H1 (cell line): ENCODE measurements at regions not wholly inside any gene's neighbourhood (a gene's known extent, or its start where the extent isn't known, plus 50 kb on each side); places are given as distances from the start of the nearest gene placed in this dataset.

Experiments
- CHD2 ChIP-seq: IDR thresholded peaks from 2 replicates; pipeline ENCODE4 v1.6.1; 2012; ENCODE audit warnings: low read length, improper control_type of control experiment
- EP300 ChIP-seq, 2 experiments: IDR thresholded peaks; 1 replicate in 1 of 2; 2 replicates in 1 of 2; pipeline ENCODE4 v1.6.1; 2011 to 2012; ENCODE audit warnings: low read depth in 2 of 2, low read length in 2 of 2, mild to moderate bottlenecking in 2 of 2, borderline replicate concordance in 1 of 2, inconsistent platforms in 1 of 2, moderate library complexity in 1 of 2
- JUND ChIP-seq: IDR thresholded peaks from 2 replicates; pipeline ENCODE4 v1.6.1; 2011; ENCODE audit warnings: mild to moderate bottlenecking, improper control_type of control experiment, low read length
- RXRA ChIP-seq: IDR thresholded peaks from 2 replicates; pipeline ENCODE4 v1.6.1; 2011; ENCODE audit warnings: low read depth, mild to moderate bottlenecking, low read length, moderate library complexity; ENCODE audit not compliant: insufficient read depth
- TCF12 ChIP-seq: IDR thresholded peaks from 2 replicates; pipeline ENCODE4 v1.6.1; 2011; ENCODE audit warnings: low read depth, mild to moderate bottlenecking, low read length
- TEAD4 ChIP-seq: IDR thresholded peaks from 2 replicates; pipeline ENCODE4 v1.6.1; 2012; ENCODE audit warnings: low read depth, low read length, inconsistent platforms, mixed read lengths
- TF ChIP-seq, protein P1 (sequence below): fragments of 300-600 bp; sonication (generic); IDR thresholded peaks from 2 replicates; pipeline ENCODE4 v1.7.1; 2012; ENCODE audit warnings: low read length, moderate library complexity, mild to moderate bottlenecking, inconsistent platforms; ENCODE audit not compliant: insufficient replicate concordance

- no peak for TF ChIP-seq TCF12
- TF ChIP-seq TEAD4: no peak
- TF ChIP-seq JUND: no peak
- TF ChIP-seq, protein P1, sequence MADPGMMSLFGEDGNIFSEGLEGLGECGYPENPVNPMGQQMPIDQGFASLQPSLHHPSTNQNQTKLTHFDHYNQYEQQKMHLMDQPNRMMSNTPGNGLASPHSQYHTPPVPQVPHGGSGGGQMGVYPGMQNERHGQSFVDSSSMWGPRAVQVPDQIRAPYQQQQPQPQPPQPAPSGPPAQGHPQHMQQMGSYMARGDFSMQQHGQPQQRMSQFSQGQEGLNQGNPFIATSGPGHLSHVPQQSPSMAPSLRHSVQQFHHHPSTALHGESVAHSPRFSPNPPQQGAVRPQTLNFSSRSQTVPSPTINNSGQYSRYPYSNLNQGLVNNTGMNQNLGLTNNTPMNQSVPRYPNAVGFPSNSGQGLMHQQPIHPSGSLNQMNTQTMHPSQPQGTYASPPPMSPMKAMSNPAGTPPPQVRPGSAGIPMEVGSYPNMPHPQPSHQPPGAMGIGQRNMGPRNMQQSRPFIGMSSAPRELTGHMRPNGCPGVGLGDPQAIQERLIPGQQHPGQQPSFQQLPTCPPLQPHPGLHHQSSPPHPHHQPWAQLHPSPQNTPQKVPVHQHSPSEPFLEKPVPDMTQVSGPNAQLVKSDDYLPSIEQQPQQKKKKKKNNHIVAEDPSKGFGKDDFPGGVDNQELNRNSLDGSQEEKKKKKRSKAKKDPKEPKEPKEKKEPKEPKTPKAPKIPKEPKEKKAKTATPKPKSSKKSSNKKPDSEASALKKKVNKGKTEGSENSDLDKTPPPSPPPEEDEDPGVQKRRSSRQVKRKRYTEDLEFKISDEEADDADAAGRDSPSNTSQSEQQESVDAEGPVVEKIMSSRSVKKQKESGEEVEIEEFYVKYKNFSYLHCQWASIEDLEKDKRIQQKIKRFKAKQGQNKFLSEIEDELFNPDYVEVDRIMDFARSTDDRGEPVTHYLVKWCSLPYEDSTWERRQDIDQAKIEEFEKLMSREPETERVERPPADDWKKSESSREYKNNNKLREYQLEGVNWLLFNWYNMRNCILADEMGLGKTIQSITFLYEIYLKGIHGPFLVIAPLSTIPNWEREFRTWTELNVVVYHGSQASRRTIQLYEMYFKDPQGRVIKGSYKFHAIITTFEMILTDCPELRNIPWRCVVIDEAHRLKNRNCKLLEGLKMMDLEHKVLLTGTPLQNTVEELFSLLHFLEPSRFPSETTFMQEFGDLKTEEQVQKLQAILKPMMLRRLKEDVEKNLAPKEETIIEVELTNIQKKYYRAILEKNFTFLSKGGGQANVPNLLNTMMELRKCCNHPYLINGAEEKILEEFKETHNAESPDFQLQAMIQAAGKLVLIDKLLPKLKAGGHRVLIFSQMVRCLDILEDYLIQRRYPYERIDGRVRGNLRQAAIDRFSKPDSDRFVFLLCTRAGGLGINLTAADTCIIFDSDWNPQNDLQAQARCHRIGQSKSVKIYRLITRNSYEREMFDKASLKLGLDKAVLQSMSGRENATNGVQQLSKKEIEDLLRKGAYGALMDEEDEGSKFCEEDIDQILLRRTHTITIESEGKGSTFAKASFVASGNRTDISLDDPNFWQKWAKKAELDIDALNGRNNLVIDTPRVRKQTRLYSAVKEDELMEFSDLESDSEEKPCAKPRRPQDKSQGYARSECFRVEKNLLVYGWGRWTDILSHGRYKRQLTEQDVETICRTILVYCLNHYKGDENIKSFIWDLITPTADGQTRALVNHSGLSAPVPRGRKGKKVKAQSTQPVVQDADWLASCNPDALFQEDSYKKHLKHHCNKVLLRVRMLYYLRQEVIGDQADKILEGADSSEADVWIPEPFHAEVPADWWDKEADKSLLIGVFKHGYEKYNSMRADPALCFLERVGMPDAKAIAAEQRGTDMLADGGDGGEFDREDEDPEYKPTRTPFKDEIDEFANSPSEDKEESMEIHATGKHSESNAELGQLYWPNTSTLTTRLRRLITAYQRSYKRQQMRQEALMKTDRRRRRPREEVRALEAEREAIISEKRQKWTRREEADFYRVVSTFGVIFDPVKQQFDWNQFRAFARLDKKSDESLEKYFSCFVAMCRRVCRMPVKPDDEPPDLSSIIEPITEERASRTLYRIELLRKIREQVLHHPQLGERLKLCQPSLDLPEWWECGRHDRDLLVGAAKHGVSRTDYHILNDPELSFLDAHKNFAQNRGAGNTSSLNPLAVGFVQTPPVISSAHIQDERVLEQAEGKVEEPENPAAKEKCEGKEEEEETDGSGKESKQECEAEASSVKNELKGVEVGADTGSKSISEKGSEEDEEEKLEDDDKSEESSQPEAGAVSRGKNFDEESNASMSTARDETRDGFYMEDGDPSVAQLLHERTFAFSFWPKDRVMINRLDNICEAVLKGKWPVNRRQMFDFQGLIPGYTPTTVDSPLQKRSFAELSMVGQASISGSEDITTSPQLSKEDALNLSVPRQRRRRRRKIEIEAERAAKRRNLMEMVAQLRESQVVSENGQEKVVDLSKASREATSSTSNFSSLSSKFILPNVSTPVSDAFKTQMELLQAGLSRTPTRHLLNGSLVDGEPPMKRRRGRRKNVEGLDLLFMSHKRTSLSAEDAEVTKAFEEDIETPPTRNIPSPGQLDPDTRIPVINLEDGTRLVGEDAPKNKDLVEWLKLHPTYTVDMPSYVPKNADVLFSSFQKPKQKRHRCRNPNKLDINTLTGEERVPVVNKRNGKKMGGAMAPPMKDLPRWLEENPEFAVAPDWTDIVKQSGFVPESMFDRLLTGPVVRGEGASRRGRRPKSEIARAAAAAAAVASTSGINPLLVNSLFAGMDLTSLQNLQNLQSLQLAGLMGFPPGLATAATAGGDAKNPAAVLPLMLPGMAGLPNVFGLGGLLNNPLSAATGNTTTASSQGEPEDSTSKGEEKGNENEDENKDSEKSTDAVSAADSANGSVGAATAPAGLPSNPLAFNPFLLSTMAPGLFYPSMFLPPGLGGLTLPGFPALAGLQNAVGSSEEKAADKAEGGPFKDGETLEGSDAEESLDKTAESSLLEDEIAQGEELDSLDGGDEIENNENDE: no peak
- no peak for TF ChIP-seq RXRA
- TF ChIP-seq CHD2: no peak
- no peak for TF ChIP-seq EP300 (IDR thresholded peaks at IDR 0.05; ENCODE audit: borderline replicate concordance in 1 of 2, low read depth in 2 of 2, low read length in 2 of 2)
Observed at GRCh38 chr2:118791483-118791882, 56.0 kb downstream of the EN1 start (continued).
